DND-41 (cell line): ENCODE measurements at regions not wholly inside any gene's neighbourhood (a gene's known extent, or its start where the extent isn't known, plus 50 kb on each side); places are given as distances from the start of the nearest gene placed in this dataset.

Experiments
- EZH2 ChIP-seq: IDR thresholded peaks from 3 replicates; pipeline ENCODE4 v1.6.1; 2012; ENCODE audit warnings: borderline replicate concordance, low read depth, mild to moderate bottlenecking, moderate library complexity, low read length, inconsistent platforms; ENCODE audit not compliant: severe bottlenecking
- TF ChIP-seq, protein P1 (sequence below): IDR thresholded peaks from 2 replicates; pipeline ENCODE4 v1.5.1; 2012; ENCODE audit warnings: borderline replicate concordance, low read length, moderate library complexity, mild to moderate bottlenecking; ENCODE audit not compliant: poor library complexity, severe bottlenecking; ENCODE audit errors: extremely low read depth

DNA sequence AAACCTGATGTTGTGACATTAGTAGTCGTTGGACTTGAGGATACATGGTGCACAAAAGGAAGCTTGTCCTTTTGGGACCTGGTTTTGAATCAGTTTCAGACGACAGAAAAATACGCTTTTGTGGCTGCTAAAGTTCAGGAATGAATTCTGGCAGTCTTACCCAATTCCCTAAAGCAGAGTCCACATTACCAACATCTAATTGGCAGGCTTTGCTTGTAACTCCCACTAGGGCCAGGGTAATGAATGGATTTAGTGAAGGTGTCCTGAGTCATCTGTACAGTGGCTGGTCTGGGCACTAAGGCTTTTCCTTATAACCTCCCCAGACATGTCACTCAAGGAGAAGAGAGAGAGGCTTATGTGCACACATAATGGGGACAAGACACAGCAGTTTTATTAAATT lies 66.2 kb upstream of the RNPC3 start:
- TF ChIP-seq, protein P1, sequence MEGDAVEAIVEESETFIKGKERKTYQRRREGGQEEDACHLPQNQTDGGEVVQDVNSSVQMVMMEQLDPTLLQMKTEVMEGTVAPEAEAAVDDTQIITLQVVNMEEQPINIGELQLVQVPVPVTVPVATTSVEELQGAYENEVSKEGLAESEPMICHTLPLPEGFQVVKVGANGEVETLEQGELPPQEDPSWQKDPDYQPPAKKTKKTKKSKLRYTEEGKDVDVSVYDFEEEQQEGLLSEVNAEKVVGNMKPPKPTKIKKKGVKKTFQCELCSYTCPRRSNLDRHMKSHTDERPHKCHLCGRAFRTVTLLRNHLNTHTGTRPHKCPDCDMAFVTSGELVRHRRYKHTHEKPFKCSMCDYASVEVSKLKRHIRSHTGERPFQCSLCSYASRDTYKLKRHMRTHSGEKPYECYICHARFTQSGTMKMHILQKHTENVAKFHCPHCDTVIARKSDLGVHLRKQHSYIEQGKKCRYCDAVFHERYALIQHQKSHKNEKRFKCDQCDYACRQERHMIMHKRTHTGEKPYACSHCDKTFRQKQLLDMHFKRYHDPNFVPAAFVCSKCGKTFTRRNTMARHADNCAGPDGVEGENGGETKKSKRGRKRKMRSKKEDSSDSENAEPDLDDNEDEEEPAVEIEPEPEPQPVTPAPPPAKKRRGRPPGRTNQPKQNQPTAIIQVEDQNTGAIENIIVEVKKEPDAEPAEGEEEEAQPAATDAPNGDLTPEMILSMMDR: no peak
- TF ChIP-seq EZH2: no peak
